A673 (cell line): ENCODE measurements at regions not wholly inside any gene's neighbourhood (a gene's known extent, or its start where the extent isn't known, plus 50 kb on each side); places are given as distances from the start of the nearest gene placed in this dataset.
"Not testable (repeated sequence)": the region's sequence is repeated elsewhere in the genome, so short reads cannot be mapped to it uniquely, and the experiment has no call there.

ENCODE experiments used
- BruUV-seq: library from RNA; stranded (reverse); fragments of 400-500 nt; replicated peaks from 2 replicates; lab custom pipeline; 2021; lab: Mats Ljungman, UMichigan
- CTCF ChIA-PET: fragments of 300-600 bp; sonication (Branson Sonifier 250); formaldehyde crosslinking; loops from one replicate; lab custom pipeline; 2022; ENCODE audit warnings: antibody characterized with exemption; lab: Charles Lee
- POLR2A ChIA-PET: fragments of 300-600 bp; sonication (Branson Sonifier 250); formaldehyde crosslinking; loops from one replicate; lab custom pipeline; 2022; ENCODE audit warnings: antibody characterized with exemption; ENCODE audit not compliant: low non-redundant PET; lab: Charles Lee
- DNase-seq: peaks from one replicate; pipeline ENCODE4 v3.0.0-alpha.2; 2015; ENCODE audit warnings: low spot score
- H3K27ac ChIP-seq: fragments of 200-600 bp; sonication (generic); 2 replicates; pipeline ENCODE4 v1.5.1; 2016; ENCODE audit warnings: mixed run types, low read depth, mild to moderate bottlenecking, mixed read lengths, antibody characterized with exemption, low read length; ENCODE audit not compliant: poor library complexity, severe bottlenecking
- H3K27me3 ChIP-seq: fragments of 200-600 bp; sonication (generic); replicated peaks from 2 replicates; pipeline ENCODE4 v1.6.1; 2017; ENCODE audit warnings: mixed run types, low read depth, mild to moderate bottlenecking, mixed read lengths, antibody characterized with exemption, low read length; ENCODE audit not compliant: insufficient read depth, poor library complexity
- H3K36me3 ChIP-seq: fragments of 200-600 bp; sonication (generic); 2 replicates; pipeline ENCODE4 v1.6.1; 2016; ENCODE audit warnings: mixed run types, mild to moderate bottlenecking, mixed read lengths, antibody characterized with exemption, low read length; ENCODE audit not compliant: insufficient read depth, poor library complexity, severe bottlenecking
- H3K4me1 ChIP-seq: fragments of 200-600 bp; sonication (generic); 2 replicates; pipeline ENCODE4 v1.6.1; 2017; ENCODE audit warnings: mixed run types, mild to moderate bottlenecking, mixed read lengths, antibody characterized with exemption, low read length; ENCODE audit not compliant: insufficient read depth, poor library complexity, severe bottlenecking
- H3K4me3 ChIP-seq: fragments of 200-600 bp; sonication (generic); 2 replicates; pipeline ENCODE4 v1.5.1; 2016; ENCODE audit warnings: low read depth, mixed run types, mild to moderate bottlenecking, mixed read lengths, low read length; ENCODE audit not compliant: poor library complexity, severe bottlenecking
- H3K9me3 ChIP-seq: fragments of 200-600 bp; sonication (generic); 2 replicates; pipeline ENCODE4 v1.6.1; 2016; ENCODE audit warnings: mixed run types, low read depth, mild to moderate bottlenecking, mixed read lengths, antibody characterized with exemption, low read length; ENCODE audit not compliant: poor library complexity, severe bottlenecking
- CTCF ChIP-seq: fragments of 300-800, 200-600 bp; sonication (generic); conservative IDR thresholded peaks from 2 replicates; pipeline ENCODE4 v1.5.1; 2017; ENCODE audit warnings: low read depth, mild to moderate bottlenecking, antibody characterized with exemption, low read length, moderate library complexity, mixed read lengths
- EZH2 ChIP-seq: fragments of 200-600 bp; sonication (generic); IDR thresholded peaks from 2 replicates; pipeline ENCODE4 v1.6.1; 2017; ENCODE audit warnings: borderline replicate concordance, low read depth, mild to moderate bottlenecking, mixed read lengths, antibody characterized with exemption, low read length; ENCODE audit not compliant: poor library complexity, severe bottlenecking
- intact Hi-C: fragments of 100-400 bp; cut with micrococcal nuclease; formaldehyde crosslinking; loops from one replicate; pipeline ENCODE4 v1.10.0; 2022; ENCODE audit not compliant: unreplicated experiment

- H3K27me3 ChIP-seq = no peaks in the 10 kb centered on the region
- POLR2A ChIA-PET = no interaction called here
- no peak for DNase-seq
- no peaks in the 10 kb centered on the region for H3K9me3 ChIP-seq
- intact Hi-C loops = no loop called here
- H3K4me1 ChIP-seq = no peaks in the 10 kb centered on the region
- H3K27ac ChIP-seq = no peak overlapping the region
- TF ChIP-seq EZH2 (no peak), CTCF (no peak)
- CTCF ChIA-PET = no interaction called here
- H3K4me3 ChIP-seq = no peak overlapping the region
- H3K36me3 ChIP-seq = no peaks in the 10 kb centered on the region
- BruUV-seq = no TSS peak
These were observed 649.4 kb downstream of the CPS1 start for GRCh38 chr2:211205836-211206235.

DNA sequence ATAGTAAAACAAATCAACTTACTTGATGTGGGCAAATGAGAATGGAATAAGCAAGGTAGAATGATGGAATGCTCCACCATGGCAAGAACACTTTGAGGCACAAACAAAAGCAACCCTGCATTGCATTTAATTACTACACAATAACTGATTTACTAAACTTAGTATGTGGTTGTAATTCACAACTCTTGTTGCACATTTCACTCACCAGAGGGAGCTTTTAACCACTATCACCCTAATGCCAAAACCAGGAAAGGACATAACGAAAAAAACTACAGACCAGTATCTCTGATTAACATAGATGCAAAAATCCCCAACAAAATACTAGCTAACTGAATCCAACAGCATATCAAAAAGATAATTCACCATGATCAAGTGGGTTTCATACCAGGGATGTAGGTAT is 659.8 kb downstream of the CPS1 start:
- Histone ChIP-seq H3K4me3 (no peak overlapping the region), H3K4me1 (no peaks in the 10 kb centered on the region), H3K27ac (no peak overlapping the region), H3K9me3 (no peaks in the 10 kb centered on the region), H3K36me3 (no peaks in the 10 kb centered on the region), H3K27me3 (no peaks in the 10 kb centered on the region)
- intact Hi-C loops = no loop called here
- ChIA-PET POLR2A (interaction anchor here (0.8 kb wide), 1 partner anchor 12 kb away, joined by 13 read pairs; no protein-coding TSS in a partner anchor), CTCF (no interaction called here)
- DNase-seq = peak; percentile 50
- no peak for TF ChIP-seq EZH2
- TF ChIP-seq CTCF = peak; percentile 46
- no TSS peak for BruUV-seq

DNA sequence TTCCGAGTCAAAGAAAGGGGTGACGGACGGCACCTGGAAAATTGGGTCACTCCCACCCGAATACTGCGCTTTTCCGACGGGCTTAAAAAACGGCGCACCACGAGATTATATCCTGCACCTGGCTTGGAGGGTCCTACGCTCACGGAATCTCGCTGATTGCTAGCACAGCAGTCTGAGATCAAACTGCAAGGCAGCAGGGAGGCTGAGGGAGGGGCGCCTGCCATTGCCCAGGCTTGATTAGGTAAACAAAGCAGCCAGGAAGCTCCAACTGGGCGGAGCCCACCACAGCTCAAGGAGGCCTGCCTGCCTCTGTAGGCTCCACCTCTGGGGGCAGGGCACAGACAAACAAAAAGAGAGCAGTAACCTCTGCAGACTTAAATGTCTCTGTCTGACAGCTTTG is 663.1 kb downstream of the CPS1 start:
- CTCF ChIA-PET, H3K4me1 ChIP-seq, H3K27ac ChIP-seq, H3K36me3 ChIP-seq, H3K9me3 ChIP-seq, BruUV-seq, DNase-seq, H3K27me3 ChIP-seq, intact Hi-C loops, H3K4me3 ChIP-seq, POLR2A ChIA-PET: not testable (repeated sequence)

GRCh38 chr2:211225784-211226183 is 669.4 kb downstream of the CPS1 start:
- Histone ChIP-seq H3K27me3 (no peaks in the 10 kb centered on the region), H3K27ac (no peak overlapping the region), H3K4me3 (no peak overlapping the region), H3K9me3 (no peaks in the 10 kb centered on the region), H3K36me3 (no peaks in the 10 kb centered on the region), H3K4me1 (no peaks in the 10 kb centered on the region)
- POLR2A ChIA-PET = no interaction called here
- peak; percentile 32 for DNase-seq
- intact Hi-C loops = no loop called here
- BruUV-seq = no TSS peak
- no peak for TF ChIP-seq CTCF
- CTCF ChIA-PET = no interaction called here
